SU-DHL-6 (cell line): ENCODE measurements at regions not wholly inside any gene's neighbourhood (a gene's known extent, or its start where the extent isn't known, plus 50 kb on each side); places are given as distances from the start of the nearest gene placed in this dataset.

Experiments
- H2AFZ ChIP-seq: fragments of 200-600 bp; sonication (generic); 2 replicates; pipeline ENCODE4 v1.6.1; 2014; ENCODE audit warnings: low read depth, mild to moderate bottlenecking, moderate library complexity, mixed read lengths, antibody characterized with exemption, low read length; ENCODE audit not compliant: severe bottlenecking
- H3F3A ChIP-seq: fragments of 200-600 bp; shearing (Covaris generic); 2 replicates; pipeline ENCODE4 v1.6.0; 2016; ENCODE audit warnings: antibody characterized with exemption, mild to moderate bottlenecking; ENCODE audit not compliant: insufficient read depth
- H3K27ac ChIP-seq: fragments of 200-600 bp; sonication (generic); 2 replicates; pipeline ENCODE4 v1.5.1; 2016; ENCODE audit warnings: low read depth, mild to moderate bottlenecking, low read length, moderate library complexity, mixed read lengths
- H3K27me3 ChIP-seq: fragments of 200-600 bp; sonication (generic), shearing (Covaris generic); 2 replicates; pipeline ENCODE4 v1.6.0; 2014; ENCODE audit warnings: mild to moderate bottlenecking, low read length
- H3K36me3 ChIP-seq: fragments of 200-600 bp; sonication (generic); 2 replicates; pipeline ENCODE4 v1.6.1; 2014; ENCODE audit warnings: mild to moderate bottlenecking, low read length, mixed read lengths
- H3K4me2 ChIP-seq: fragments of 300-600, 200-600 bp; shearing (Covaris generic), sonication (generic); 2 replicates; pipeline ENCODE4 v1.6.0; 2014; ENCODE audit warnings: low read length, low read depth, mild to moderate bottlenecking; ENCODE audit not compliant: poor library complexity, severe bottlenecking
- H3K4me3 ChIP-seq: fragments of 200-600 bp; sonication (generic); 2 replicates; pipeline ENCODE4 v1.5.1; 2014; ENCODE audit warnings: antibody characterized with exemption, low read length, mild to moderate bottlenecking, mixed read lengths; ENCODE audit not compliant: insufficient read depth, poor library complexity, severe bottlenecking
- H3K79me2 ChIP-seq: fragments of 200-600 bp; sonication (generic); 2 replicates; pipeline ENCODE4 v1.6.1; 2014; ENCODE audit warnings: mild to moderate bottlenecking, low read length, moderate library complexity; ENCODE audit not compliant: insufficient read depth
- H3K9ac ChIP-seq: fragments of 200-600 bp; sonication (generic); 2 replicates; pipeline ENCODE4 v1.7.0; 2014; ENCODE audit warnings: mild to moderate bottlenecking, low read length
- H3K9me2 ChIP-seq: fragments of 200-600 bp; sonication (generic); replicated peaks from 2 replicates; pipeline ENCODE4 v1.6.1; 2014; ENCODE audit warnings: low read length; ENCODE audit not compliant: insufficient read depth
- H3K9me3 ChIP-seq: fragments of 200-600 bp; sonication (generic); 2 replicates; pipeline ENCODE4 v1.6.1; 2014; ENCODE audit warnings: low read length, mixed read lengths; ENCODE audit not compliant: insufficient read depth
- H4K20me1 ChIP-seq: fragments of 200-600 bp; sonication (generic); 2 replicates; pipeline ENCODE4 v1.6.1; 2014; ENCODE audit warnings: low read depth, mild to moderate bottlenecking, antibody characterized with exemption, low read length, moderate library complexity, mixed read lengths
- EZH2phosphoT487 ChIP-seq: fragments of 200-600 bp; sonication (generic), shearing (Covaris generic); conservative IDR thresholded peaks from 2 replicates; pipeline ENCODE4 v1.6.1; 2018; ENCODE audit warnings: mild to moderate bottlenecking, antibody characterized with exemption, low read length, moderate library complexity, mixed read lengths
- TF ChIP-seq, protein P1 (sequence below): fragments of 200-600 bp; sonication (generic); IDR thresholded peaks from one replicate; pipeline ENCODE4 v1.5.1; 2017; ENCODE audit warnings: antibody characterized with exemption, mild to moderate bottlenecking, low read length, moderate library complexity; ENCODE audit not compliant: insufficient read depth, poor library complexity, severe bottlenecking

DNA sequence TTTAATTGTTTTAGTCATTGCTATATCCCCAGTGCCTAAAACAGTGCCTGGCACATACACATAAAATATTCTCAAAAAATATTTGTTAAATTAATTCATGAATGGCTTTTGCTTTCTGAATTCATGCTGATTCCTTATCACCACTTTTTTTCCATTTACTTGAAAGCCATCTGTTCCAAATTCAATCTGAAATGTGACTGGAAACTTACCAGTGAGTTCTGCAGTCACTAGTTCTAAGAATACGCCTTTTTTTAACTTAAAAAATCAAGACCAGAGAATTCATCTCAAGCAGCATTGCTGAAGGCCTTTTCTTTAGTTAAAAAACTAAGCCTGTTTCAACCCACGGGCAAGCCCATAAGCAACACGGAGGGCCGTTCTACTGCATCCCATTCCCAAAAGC is 114.0 kb upstream of the ERCC4 start:
- Histone ChIP-seq H3K4me2 (no peak overlapping the region), H3K9ac (no peak overlapping the region), H3K4me3 (no peak overlapping the region), H3K9me3 (no peaks in the 10 kb centered on the region), H3K36me3 (no peaks in the 10 kb centered on the region), H3K27ac (no peak overlapping the region), H3K9me2 (no peaks in the 10 kb centered on the region), H3K27me3 (no peaks in the 10 kb centered on the region), H3F3A (no peaks in the 10 kb centered on the region), H2AFZ (no peak overlapping the region), H4K20me1 (no peaks in the 10 kb centered on the region), H3K79me2 (no peaks in the 10 kb centered on the region)
- TF ChIP-seq EZH2phosphoT487, result no peak
- TF ChIP-seq, protein P1, sequence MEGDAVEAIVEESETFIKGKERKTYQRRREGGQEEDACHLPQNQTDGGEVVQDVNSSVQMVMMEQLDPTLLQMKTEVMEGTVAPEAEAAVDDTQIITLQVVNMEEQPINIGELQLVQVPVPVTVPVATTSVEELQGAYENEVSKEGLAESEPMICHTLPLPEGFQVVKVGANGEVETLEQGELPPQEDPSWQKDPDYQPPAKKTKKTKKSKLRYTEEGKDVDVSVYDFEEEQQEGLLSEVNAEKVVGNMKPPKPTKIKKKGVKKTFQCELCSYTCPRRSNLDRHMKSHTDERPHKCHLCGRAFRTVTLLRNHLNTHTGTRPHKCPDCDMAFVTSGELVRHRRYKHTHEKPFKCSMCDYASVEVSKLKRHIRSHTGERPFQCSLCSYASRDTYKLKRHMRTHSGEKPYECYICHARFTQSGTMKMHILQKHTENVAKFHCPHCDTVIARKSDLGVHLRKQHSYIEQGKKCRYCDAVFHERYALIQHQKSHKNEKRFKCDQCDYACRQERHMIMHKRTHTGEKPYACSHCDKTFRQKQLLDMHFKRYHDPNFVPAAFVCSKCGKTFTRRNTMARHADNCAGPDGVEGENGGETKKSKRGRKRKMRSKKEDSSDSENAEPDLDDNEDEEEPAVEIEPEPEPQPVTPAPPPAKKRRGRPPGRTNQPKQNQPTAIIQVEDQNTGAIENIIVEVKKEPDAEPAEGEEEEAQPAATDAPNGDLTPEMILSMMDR, result no peak

DNA sequence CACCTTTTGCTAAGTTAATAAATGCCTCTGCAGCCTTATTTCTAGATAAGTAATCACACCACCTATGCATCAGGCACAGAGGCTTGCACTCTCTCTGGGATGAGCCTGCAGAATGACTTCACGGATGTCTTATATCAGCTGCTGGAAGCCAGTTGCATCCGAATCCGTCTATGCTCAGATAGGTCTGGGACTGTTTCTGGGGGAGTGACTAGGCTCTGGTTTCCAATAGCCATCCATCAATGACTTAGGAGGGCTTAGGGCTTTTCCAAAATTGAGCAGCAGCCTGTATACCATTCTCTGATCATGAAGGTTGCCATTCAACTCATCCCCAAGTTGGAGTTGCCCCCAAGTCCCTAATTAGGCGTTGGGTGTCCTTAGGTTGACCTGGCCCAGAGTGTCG is 113.3 kb upstream of the ERCC4 start:
- Histone ChIP-seq H2AFZ (no peak overlapping the region), H3K27ac (no peak overlapping the region), H3K4me3 (no peak overlapping the region), H3K27me3 (no peaks in the 10 kb centered on the region), H3K9me3 (no peaks in the 10 kb centered on the region), H3K9me2 (no peaks in the 10 kb centered on the region), H3K4me2 (no peak overlapping the region), H3F3A (no peaks in the 10 kb centered on the region), H3K36me3 (no peaks in the 10 kb centered on the region), H3K9ac (no peak overlapping the region), H4K20me1 (no peaks in the 10 kb centered on the region), H3K79me2 (no peaks in the 10 kb centered on the region)
- TF ChIP-seq, protein P1, result no peak
- TF ChIP-seq EZH2phosphoT487, result no peak

DNA sequence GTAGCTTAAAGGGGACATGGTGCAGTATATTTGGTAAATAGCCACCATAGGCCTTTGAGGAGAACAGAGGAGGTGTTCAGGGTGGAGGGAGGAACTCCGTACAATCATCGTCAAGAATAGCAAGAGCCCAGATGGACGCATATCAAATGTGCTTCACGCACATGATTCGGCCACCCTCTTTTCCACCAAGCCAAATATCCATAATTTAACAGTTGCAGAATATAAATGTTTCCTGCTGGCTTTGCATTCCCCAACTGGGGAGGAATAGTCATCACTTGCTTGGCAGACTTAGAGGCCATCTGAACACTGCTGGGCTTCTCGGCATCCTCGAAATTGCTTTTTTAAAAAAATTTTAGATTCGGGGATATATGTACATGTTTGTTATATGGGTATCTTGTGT is 111.9 kb upstream of the ERCC4 start:
- Histone ChIP-seq H3K4me2 (no peak overlapping the region), H3K27ac (no peak overlapping the region), H3K9me2 (no peaks in the 10 kb centered on the region), H3K9me3 (no peaks in the 10 kb centered on the region), H4K20me1 (no peaks in the 10 kb centered on the region), H3K9ac (no peak overlapping the region), H3F3A (no peaks in the 10 kb centered on the region), H3K79me2 (no peaks in the 10 kb centered on the region), H3K36me3 (no peaks in the 10 kb centered on the region), H3K27me3 (no peaks in the 10 kb centered on the region), H3K4me3 (no peak overlapping the region), H2AFZ (no peak overlapping the region)
- TF ChIP-seq EZH2phosphoT487, result no peak
- TF ChIP-seq, protein P1, result no peak

DNA sequence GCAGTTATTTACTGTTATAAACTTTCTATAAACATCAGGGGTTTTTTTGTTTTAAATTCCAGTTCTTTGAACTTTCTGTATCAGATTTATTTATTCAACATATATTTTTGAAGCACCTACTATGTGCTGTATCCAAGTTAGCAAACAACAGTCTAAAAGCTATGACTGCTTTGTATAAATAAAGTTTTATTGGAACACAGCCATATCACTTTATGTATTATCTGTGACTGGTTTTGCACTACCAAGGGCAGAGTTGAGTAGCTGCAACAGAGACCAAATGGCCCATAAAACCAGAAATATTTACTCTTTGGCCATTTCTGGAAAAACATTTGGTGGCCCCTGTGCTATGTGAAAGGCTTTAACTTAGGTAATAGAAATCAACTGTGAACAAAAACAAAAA is 110.2 kb upstream of the ERCC4 start:
- H3K79me2 ChIP-seq, result no peaks in the 10 kb centered on the region
- H3K9ac ChIP-seq, result no peak overlapping the region
- H3K27ac ChIP-seq, result no peak overlapping the region
- H3F3A ChIP-seq, result no peaks in the 10 kb centered on the region
- H3K9me2 ChIP-seq, result no peaks in the 10 kb centered on the region
- TF ChIP-seq, protein P1, result no peak
- TF ChIP-seq EZH2phosphoT487, result no peak
- H4K20me1 ChIP-seq, result no peaks in the 10 kb centered on the region
- H3K4me3 ChIP-seq, result no peak overlapping the region
- no peaks in the 10 kb centered on the region for H3K9me3 ChIP-seq
- no peak overlapping the region for H2AFZ ChIP-seq
- H3K27me3 ChIP-seq, result no peaks in the 10 kb centered on the region
- H3K4me2 ChIP-seq, result no peak overlapping the region
- H3K36me3 ChIP-seq, result no peaks in the 10 kb centered on the region
